ENCODE measurements at regions not wholly inside any gene's neighbourhood (a gene's known extent, or its start where the extent isn't known, plus 50 kb on each side); places are given as distances from the start of the nearest gene placed in this dataset.

DNA sequence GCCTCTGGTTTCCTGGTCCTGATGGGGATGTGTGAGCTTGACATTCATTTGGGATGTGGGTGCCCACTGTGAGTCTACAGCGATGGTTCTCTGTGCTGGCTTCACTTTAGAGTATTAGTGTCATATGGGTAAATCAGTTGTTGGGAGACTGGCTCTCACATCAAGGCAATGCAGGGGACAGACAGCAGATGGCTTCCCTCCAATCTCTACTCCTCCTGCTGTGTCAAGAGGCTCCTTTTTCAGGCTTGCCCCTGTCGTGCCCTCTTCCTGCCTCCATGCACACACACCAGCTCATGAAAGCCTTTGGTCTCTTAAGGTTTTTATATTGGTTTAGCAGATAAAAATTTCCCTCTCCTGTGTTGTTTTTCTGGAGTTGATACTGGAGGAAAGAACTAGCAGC, 315.6 kb downstream of the RDH14 start:
- TF ChIP-seq, protein P1, sequence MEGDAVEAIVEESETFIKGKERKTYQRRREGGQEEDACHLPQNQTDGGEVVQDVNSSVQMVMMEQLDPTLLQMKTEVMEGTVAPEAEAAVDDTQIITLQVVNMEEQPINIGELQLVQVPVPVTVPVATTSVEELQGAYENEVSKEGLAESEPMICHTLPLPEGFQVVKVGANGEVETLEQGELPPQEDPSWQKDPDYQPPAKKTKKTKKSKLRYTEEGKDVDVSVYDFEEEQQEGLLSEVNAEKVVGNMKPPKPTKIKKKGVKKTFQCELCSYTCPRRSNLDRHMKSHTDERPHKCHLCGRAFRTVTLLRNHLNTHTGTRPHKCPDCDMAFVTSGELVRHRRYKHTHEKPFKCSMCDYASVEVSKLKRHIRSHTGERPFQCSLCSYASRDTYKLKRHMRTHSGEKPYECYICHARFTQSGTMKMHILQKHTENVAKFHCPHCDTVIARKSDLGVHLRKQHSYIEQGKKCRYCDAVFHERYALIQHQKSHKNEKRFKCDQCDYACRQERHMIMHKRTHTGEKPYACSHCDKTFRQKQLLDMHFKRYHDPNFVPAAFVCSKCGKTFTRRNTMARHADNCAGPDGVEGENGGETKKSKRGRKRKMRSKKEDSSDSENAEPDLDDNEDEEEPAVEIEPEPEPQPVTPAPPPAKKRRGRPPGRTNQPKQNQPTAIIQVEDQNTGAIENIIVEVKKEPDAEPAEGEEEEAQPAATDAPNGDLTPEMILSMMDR (IDR thresholded peaks at IDR 0.05): no peak
- TF ChIP-seq POLR2A (IDR thresholded peaks at IDR 0.05): no peak
